ENCODE measurements at regions not wholly inside any gene's neighbourhood (a gene's known extent, or its start where the extent isn't known, plus 50 kb on each side); places are given as distances from the start of the nearest gene placed in this dataset.
A peak's percentile ranks its signal among the peaks of the same experiment; 100 is the strongest.

DNA sequence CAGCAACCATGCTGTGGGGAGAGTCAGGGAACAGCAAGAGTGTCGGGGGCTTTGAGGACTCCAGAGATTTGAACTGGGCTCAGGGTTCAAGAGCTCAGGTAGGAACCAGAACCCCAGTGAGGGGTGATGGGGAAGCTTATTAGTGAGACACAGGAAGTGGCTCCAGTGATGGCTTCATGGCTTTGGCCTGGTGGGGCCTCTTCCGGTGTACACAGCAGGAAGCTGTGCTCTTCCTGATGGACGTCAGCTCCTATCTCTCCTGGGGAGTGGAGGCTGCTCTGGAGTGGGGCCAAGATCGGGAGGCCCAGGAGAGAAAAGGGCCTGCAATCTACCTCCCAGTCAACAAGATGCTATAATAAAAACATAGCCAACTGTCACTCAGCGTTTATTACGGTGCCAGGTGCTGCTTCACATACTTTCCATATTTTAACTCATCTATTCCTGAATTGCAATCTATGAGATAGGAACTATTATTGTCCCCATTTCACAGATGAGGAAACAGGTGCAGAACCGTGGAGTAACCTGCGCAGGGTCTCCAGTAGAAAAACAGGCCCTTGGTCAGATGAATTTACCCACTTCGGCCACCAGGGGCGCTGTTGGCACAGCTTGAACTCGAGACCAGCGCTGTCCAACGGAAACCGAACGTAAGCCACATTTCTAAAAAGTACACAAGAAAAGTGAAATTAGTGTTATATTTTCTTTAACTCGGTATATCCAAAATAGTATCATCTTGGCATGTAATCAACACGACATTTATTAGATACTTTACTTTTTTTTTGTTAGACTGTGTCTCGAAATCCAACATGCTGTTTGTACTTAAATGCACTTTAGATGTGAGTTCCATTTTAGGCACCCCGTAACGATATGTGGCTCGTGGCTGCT, 63.6 kb upstream of the DLK1 start:
- Histone ChIP-seq H3K4me2 (ENCODE audit: insufficient read depth, low read length) (no peak overlapping the region), H3K9me1 (replicated peaks; ENCODE audit: control insufficient read depth, extremely low read depth, insufficient read depth, low read length) (no peaks in the 10 kb centered on the region), H3K27ac (ENCODE audit: insufficient read depth, low read depth, low read length) (no peak overlapping the region), H3K4me3 (replicated peaks in 1 of 3; ENCODE audit: insufficient read depth in 1 of 3, low read depth in 1 of 3, low read length in 3 of 3) (no peak overlapping the region), H3K27me3 (ENCODE audit: control insufficient read depth in 2 of 2, insufficient read depth in 2 of 2, low read length in 2 of 2) (no peaks in the 10 kb centered on the region), H3K4me1 (ENCODE audit: control insufficient read depth, extremely low read depth, insufficient read depth, low read length) (peaks cover 6% of the 10 kb centered on the region), H3K36me3 (ENCODE audit: control insufficient read depth in 2 of 2, extremely low read depth in 1 of 2, insufficient read depth in 2 of 2, low read length in 2 of 2) (no peaks in the 10 kb centered on the region), H2AFZ (ENCODE audit: low read depth, low read length) (peak overlapping the region; percentile 27), H3K79me2 (ENCODE audit: control insufficient read depth, insufficient read depth, low read length) (no peaks in the 10 kb centered on the region), H3K9ac (replicated peaks; ENCODE audit: extremely low read depth, insufficient read depth, low read length) (no peak overlapping the region), H3K9me3 (replicated peaks; ENCODE audit: control insufficient read depth, insufficient read depth, low read length) (no peaks in the 10 kb centered on the region), H4K20me1 (replicated peaks; ENCODE audit: control insufficient read depth, extremely low read depth, insufficient read depth, low read length) (no peaks in the 10 kb centered on the region)
- dilution Hi-C loops (cut with MboI; ENCODE audit: extremely low pct_ligation_motif_present, low sequenced_read_pairs): loop anchor here (25.0 kb wide), 1 partner anchor 251 kb away; no protein-coding TSS in a partner anchor
- intact Hi-C loops (cut with micrococcal nuclease): loop anchor here (1.0 to 5.0 kb wide), 6 partner anchors 30 to 572 kb away; no protein-coding TSS in a partner anchor
- TF ChIP-seq POLR2A (IDR thresholded peaks at IDR 0.05; ENCODE audit: low read depth, low read length): no peak
- TF ChIP-seq, protein P1, sequence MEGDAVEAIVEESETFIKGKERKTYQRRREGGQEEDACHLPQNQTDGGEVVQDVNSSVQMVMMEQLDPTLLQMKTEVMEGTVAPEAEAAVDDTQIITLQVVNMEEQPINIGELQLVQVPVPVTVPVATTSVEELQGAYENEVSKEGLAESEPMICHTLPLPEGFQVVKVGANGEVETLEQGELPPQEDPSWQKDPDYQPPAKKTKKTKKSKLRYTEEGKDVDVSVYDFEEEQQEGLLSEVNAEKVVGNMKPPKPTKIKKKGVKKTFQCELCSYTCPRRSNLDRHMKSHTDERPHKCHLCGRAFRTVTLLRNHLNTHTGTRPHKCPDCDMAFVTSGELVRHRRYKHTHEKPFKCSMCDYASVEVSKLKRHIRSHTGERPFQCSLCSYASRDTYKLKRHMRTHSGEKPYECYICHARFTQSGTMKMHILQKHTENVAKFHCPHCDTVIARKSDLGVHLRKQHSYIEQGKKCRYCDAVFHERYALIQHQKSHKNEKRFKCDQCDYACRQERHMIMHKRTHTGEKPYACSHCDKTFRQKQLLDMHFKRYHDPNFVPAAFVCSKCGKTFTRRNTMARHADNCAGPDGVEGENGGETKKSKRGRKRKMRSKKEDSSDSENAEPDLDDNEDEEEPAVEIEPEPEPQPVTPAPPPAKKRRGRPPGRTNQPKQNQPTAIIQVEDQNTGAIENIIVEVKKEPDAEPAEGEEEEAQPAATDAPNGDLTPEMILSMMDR (IDR thresholded peaks at IDR 0.05; ENCODE audit: extremely low read depth in 1 of 2, insufficient read depth in 1 of 2, low read depth in 1 of 2, low read length in 2 of 2): peak; percentile 81 to 96
- ChIA-PET POLR2A (interaction anchor here (1.9 kb wide), 1 partner anchor 163 kb away, joined by 6 read pairs; the partner anchor contains the start of gene MEG3), CTCF (interaction anchor here (0.6 to 4.0 kb wide), 26 partner anchors 9 to 572 kb away, joined by 3 to 26 read pairs (median 5); partner anchors contain the start of gene MEG3)
- peak; percentile 81 for FAIRE-seq
- peak; percentile 66 for DNase-seq (ENCODE audit: low read depth, low spot score)
- no TSS peak for BruUV-seq (replicated peaks)

DNA sequence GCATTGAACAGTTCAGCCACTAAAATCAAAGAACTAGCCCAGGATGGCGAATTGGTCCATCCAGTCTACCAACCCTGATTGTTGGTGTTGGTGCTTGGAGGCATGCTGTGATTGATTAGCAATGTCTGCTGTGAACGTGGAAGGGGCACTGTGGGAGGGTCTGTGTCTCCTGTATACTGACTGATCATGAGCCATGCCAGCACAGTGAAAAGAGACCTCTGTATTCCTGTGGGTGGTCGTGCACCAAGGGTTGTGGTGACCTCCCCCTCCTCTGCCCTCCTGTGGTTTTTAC, 63.0 kb upstream of the DLK1 start:
- CTCF ChIA-PET: interaction anchor here (0.8 to 4.0 kb wide), 17 partner anchors 9 to 566 kb away, joined by 3 to 26 read pairs (median 8); no protein-coding TSS in a partner anchor
- H3K9ac ChIP-seq (replicated peaks; ENCODE audit: extremely low read depth, insufficient read depth, low read length): no peak overlapping the region

More for the DNA sequence above, 63.0 kb upstream of the DLK1 start:
- no peaks in the 10 kb centered on the region for H3K27me3 ChIP-seq (ENCODE audit: control insufficient read depth in 2 of 2, insufficient read depth in 2 of 2, low read length in 2 of 2)
- H4K20me1 ChIP-seq (replicated peaks; ENCODE audit: control insufficient read depth, extremely low read depth, insufficient read depth, low read length): no peaks in the 10 kb centered on the region
- no peak overlapping the region for H3K27ac ChIP-seq (ENCODE audit: insufficient read depth, low read depth, low read length)
- no peaks in the 10 kb centered on the region for H3K9me1 ChIP-seq (replicated peaks; ENCODE audit: control insufficient read depth, extremely low read depth, insufficient read depth, low read length)
- dilution Hi-C loops (cut with MboI; ENCODE audit: extremely low pct_ligation_motif_present, low sequenced_read_pairs) (loop anchor here (25.0 kb wide), 1 partner anchor 251 kb away; no protein-coding TSS in a partner anchor), intact Hi-C loops (cut with micrococcal nuclease) (loop anchor here (1.0 to 5.0 kb wide), 6 partner anchors 30 to 572 kb away; no protein-coding TSS in a partner anchor)
- FAIRE-seq (no peak), DNase-seq (ENCODE audit: low read depth, low spot score) (no peak)
- H3K36me3 ChIP-seq (ENCODE audit: control insufficient read depth in 2 of 2, extremely low read depth in 1 of 2, insufficient read depth in 2 of 2, low read length in 2 of 2): no peaks in the 10 kb centered on the region
- no peak overlapping the region for H2AFZ ChIP-seq (ENCODE audit: low read depth, low read length)
- no peak for TF ChIP-seq EZH2 (IDR thresholded peaks at IDR 0.05; ENCODE audit: borderline replicate concordance, low read depth, low read length, severe bottlenecking)
- no peak for TF ChIP-seq FOS (IDR thresholded peaks at IDR 0.05; ENCODE audit: borderline replicate concordance, insufficient read depth, low read length)
- TF ChIP-seq, protein P2, sequence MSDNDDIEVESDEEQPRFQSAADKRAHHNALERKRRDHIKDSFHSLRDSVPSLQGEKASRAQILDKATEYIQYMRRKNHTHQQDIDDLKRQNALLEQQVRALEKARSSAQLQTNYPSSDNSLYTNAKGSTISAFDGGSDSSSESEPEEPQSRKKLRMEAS (IDR thresholded peaks at IDR 0.05; ENCODE audit: insufficient read depth, insufficient read length): no peak
- TF ChIP-seq POLR2AphosphoS5 (IDR thresholded peaks at IDR 0.05; ENCODE audit: insufficient read depth, low read depth, low read length): no peak
- TF ChIP-seq JUN (IDR thresholded peaks at IDR 0.05; ENCODE audit: borderline replicate concordance, insufficient read depth, insufficient read length, low read depth): no peak
- no peak for TF ChIP-seq POLR2A (IDR thresholded peaks at IDR 0.05; ENCODE audit: low read depth, low read length)
- TF ChIP-seq MYC (IDR thresholded peaks at IDR 0.05; ENCODE audit: low read depth, low read length): no peak
- TF ChIP-seq, protein P1 (IDR thresholded peaks at IDR 0.05; ENCODE audit: extremely low read depth in 1 of 2, insufficient read depth in 1 of 2, low read depth in 1 of 2, low read length in 2 of 2): no peak
- TF ChIP-seq GATA2 (IDR thresholded peaks at IDR 0.05; ENCODE audit: insufficient read depth, insufficient read length, low read depth, low read length): no peak
- POLR2A ChIA-PET: no interaction called here
- H3K4me1 ChIP-seq (ENCODE audit: control insufficient read depth, extremely low read depth, insufficient read depth, low read length): peaks cover 6% of the 10 kb centered on the region
- no peak overlapping the region for H3K4me3 ChIP-seq (replicated peaks in 1 of 3; ENCODE audit: insufficient read depth in 1 of 3, low read depth in 1 of 3, low read length in 3 of 3)
- no TSS peak for BruUV-seq (replicated peaks)
- no peaks in the 10 kb centered on the region for H3K79me2 ChIP-seq (ENCODE audit: control insufficient read depth, insufficient read depth, low read length)
- H3K4me2 ChIP-seq (ENCODE audit: insufficient read depth, low read length): no peak overlapping the region
- H3K9me3 ChIP-seq (replicated peaks; ENCODE audit: control insufficient read depth, insufficient read depth, low read length): no peaks in the 10 kb centered on the region
